GM18505 (cell line): ENCODE measurements at regions not wholly inside any gene's neighbourhood (a gene's known extent, or its start where the extent isn't known, plus 50 kb on each side); places are given as distances from the start of the nearest gene placed in this dataset.

Experiments used
- ATAC-seq: cut with Tn5 transposase; IDR thresholded peaks from one replicate; pipeline ENCODE4 v1.9.1; 2021; ENCODE audit not compliant: unreplicated experiment
- POLR2A ChIP-seq: IDR thresholded peaks from 4 replicates; pipeline ENCODE4 v1.6.1; 2011; ENCODE audit warnings: borderline replicate concordance; ENCODE audit not compliant: insufficient read depth, insufficient read length; ENCODE audit errors: extremely low read depth

- TF ChIP-seq POLR2A, result no peak
- no peak for ATAC-seq
These were observed 53.0 kb upstream of the RAB18 start for GRCh38 chr10:27451054-27451453.

- TF ChIP-seq POLR2A, result no peak
- no peak for ATAC-seq
These were observed 53.9 kb upstream of the RAB18 start for GRCh38 chr10:27450225-27450624.

GRCh38 chr10:27449571-27449970 lies 54.5 kb upstream of the RAB18 start:
- no peak for ATAC-seq
- no peak for TF ChIP-seq POLR2A

GRCh38 chr10:27448921-27449320 lies 55.2 kb upstream of the RAB18 start:
- ATAC-seq, result no peak
- no peak for TF ChIP-seq POLR2A

GRCh38 chr10:27447540-27447939 lies 56.6 kb upstream of the RAB18 start:
- ATAC-seq, result no peak
- TF ChIP-seq POLR2A, result no peak

GRCh38 chr10:27446091-27446918 lies 57.8 kb upstream of the RAB18 start:
- TF ChIP-seq POLR2A, result no peak
- no peak for ATAC-seq

- TF ChIP-seq POLR2A, result no peak
- ATAC-seq, result no peak
These were observed 59.0 kb upstream of the RAB18 start for GRCh38 chr10:27445070-27445469.

- TF ChIP-seq POLR2A, result no peak
- ATAC-seq, result no peak
These were observed 63.6 kb upstream of the RAB18 start for GRCh38 chr10:27440478-27440877.

GRCh38 chr10:27440021-27440420 lies 64.1 kb upstream of the RAB18 start:
- no peak for ATAC-seq
- TF ChIP-seq POLR2A, result no peak

- no peak for ATAC-seq
- no peak for TF ChIP-seq POLR2A
These were observed 65.0 kb upstream of the RAB18 start for GRCh38 chr10:27439101-27439500.

- ATAC-seq, result no peak
- no peak for TF ChIP-seq POLR2A
These were observed 66.3 kb upstream of the RAB18 start for GRCh38 chr10:27437775-27438174.

GRCh38 chr10:27436710-27437109 lies 67.4 kb upstream of the RAB18 start:
- TF ChIP-seq POLR2A, result no peak
- ATAC-seq, result no peak

GRCh38 chr10:27433976-27434375 lies 70.1 kb upstream of the RAB18 start:
- no peak for TF ChIP-seq POLR2A
- no peak for ATAC-seq

- ATAC-seq, result no peak
- no peak for TF ChIP-seq POLR2A
These were observed 77.1 kb upstream of the RAB18 start for GRCh38 chr10:27426948-27427467.

GRCh38 chr10:27413831-27414348 lies 90.2 kb upstream of the RAB18 start:
- no peak for TF ChIP-seq POLR2A
- ATAC-seq, result no peak

GRCh38 chr10:27413387-27413786 lies 90.7 kb upstream of the RAB18 start:
- TF ChIP-seq POLR2A, result no peak
- ATAC-seq, result no peak
